Parathyroid adenoma (tissue), 2 donors: ENCODE measurements at regions not wholly inside any gene's neighbourhood (a gene's known extent, or its start where the extent isn't known, plus 50 kb on each side); places are given as distances from the start of the nearest gene placed in this dataset.
A peak's percentile ranks its signal among the peaks of the same experiment; 100 is the strongest.

Experiments
- H2AFZ ChIP-seq: fragments of 300-600 bp; sonication (generic); one replicate; pipeline ENCODE4 v1.7.0; 2017; ENCODE audit warnings: antibody characterized with exemption, mild to moderate bottlenecking
- H3K27ac ChIP-seq: fragments of 300-600 bp; sonication (generic); one replicate; pipeline ENCODE4 v1.7.0; 2017
- H3K27me3 ChIP-seq: fragments of 300-600 bp; sonication (generic); one replicate; pipeline ENCODE4 v1.7.0; 2017; ENCODE audit warnings: low read length; ENCODE audit not compliant: control insufficient read depth, insufficient read depth
- H3K36me3 ChIP-seq: fragments of 300-600 bp; sonication (generic); one replicate; pipeline ENCODE4 v1.7.0; 2017; ENCODE audit warnings: low read length; ENCODE audit not compliant: control insufficient read depth, insufficient read depth
- H3K4me1 ChIP-seq: fragments of 300-600 bp; sonication (generic); one replicate; pipeline ENCODE4 v1.7.0; 2017; ENCODE audit warnings: control low read depth
- H3K4me2 ChIP-seq: fragments of 300-600 bp; sonication (generic); one replicate; pipeline ENCODE4 v1.7.0; 2017; ENCODE audit warnings: low read length
- H3K4me3 ChIP-seq: fragments of 300-600 bp; sonication (generic); one replicate; pipeline ENCODE4 v1.7.0; 2017; ENCODE audit warnings: low read depth, low read length
- H3K79me2 ChIP-seq: fragments of 300-600 bp; sonication (generic); one replicate; pipeline ENCODE4 v1.7.0; 2017; ENCODE audit warnings: control low read depth
- H3K9ac ChIP-seq: fragments of 300-600 bp; sonication (generic); one replicate; pipeline ENCODE4 v1.7.0; 2017; ENCODE audit warnings: mild to moderate bottlenecking
- H3K9me3 ChIP-seq: fragments of 300-600 bp; sonication (generic); one replicate; pipeline ENCODE4 v1.7.0; 2017; ENCODE audit warnings: low read length; ENCODE audit not compliant: control insufficient read depth
- CTCF ChIP-seq: fragments of 300-600 bp; sonication (generic); IDR thresholded peaks from one replicate; pipeline ENCODE4 v1.7.0; 2017; ENCODE audit warnings: antibody characterized with exemption, mild to moderate bottlenecking
- donor health status: primary hyperparathyroidism.

- H3K4me3 ChIP-seq, result no peak overlapping the region
- no peaks in the 10 kb centered on the region for H3K27me3 ChIP-seq
- H3K27ac ChIP-seq, result no peak overlapping the region
Observed at GRCh38 chr14:40452674-40453073, 1020.4 kb upstream of the FBXO33 start.

GRCh38 chr14:40447017-40447416, 1014.8 kb upstream of the FBXO33 start:
- H3K79me2 ChIP-seq, result no peaks in the 10 kb centered on the region
- H3K27me3 ChIP-seq, result no peaks in the 10 kb centered on the region
- H3K27ac ChIP-seq, result no peak overlapping the region
- H2AFZ ChIP-seq, result no peak overlapping the region
- no peaks in the 10 kb centered on the region for H3K4me1 ChIP-seq
- no peaks in the 10 kb centered on the region for H3K36me3 ChIP-seq
- no peak overlapping the region for H3K4me3 ChIP-seq
- H3K9me3 ChIP-seq, result no peaks in the 10 kb centered on the region
- no peak overlapping the region for H3K9ac ChIP-seq
- no peak for TF ChIP-seq CTCF
- H3K4me2 ChIP-seq, result no peak overlapping the region

More at GRCh38 chr14:40452674-40453073, 1020.4 kb upstream of the FBXO33 start:
- no peaks in the 10 kb centered on the region for H3K4me1 ChIP-seq
- no peak for TF ChIP-seq CTCF
- no peak overlapping the region for H2AFZ ChIP-seq
- H3K9ac ChIP-seq, result no peak overlapping the region
- H3K79me2 ChIP-seq, result no peaks in the 10 kb centered on the region
- H3K4me2 ChIP-seq, result no peak overlapping the region
- H3K9me3 ChIP-seq, result no peaks in the 10 kb centered on the region
- no peaks in the 10 kb centered on the region for H3K36me3 ChIP-seq

GRCh38 chr14:40445020-40445419, 1012.8 kb upstream of the FBXO33 start:
- Histone ChIP-seq H3K9me3 (no peaks in the 10 kb centered on the region), H3K9ac (no peak overlapping the region), H3K4me3 (no peak overlapping the region), H3K27ac (no peak overlapping the region), H3K4me1 (no peaks in the 10 kb centered on the region), H3K4me2 (no peak overlapping the region), H3K36me3 (no peaks in the 10 kb centered on the region), H3K27me3 (no peaks in the 10 kb centered on the region), H2AFZ (no peak overlapping the region), H3K79me2 (no peaks in the 10 kb centered on the region)
- TF ChIP-seq CTCF, result no peak

GRCh38 chr14:40436551-40436950, 1004.3 kb upstream of the FBXO33 start:
- Histone ChIP-seq H3K4me2 (no peak overlapping the region), H3K79me2 (no peaks in the 10 kb centered on the region), H2AFZ (no peak overlapping the region), H3K4me1 (no peaks in the 10 kb centered on the region), H3K4me3 (no peak overlapping the region), H3K36me3 (no peaks in the 10 kb centered on the region), H3K9me3 (no peaks in the 10 kb centered on the region), H3K27ac (no peak overlapping the region), H3K9ac (no peak overlapping the region), H3K27me3 (no peaks in the 10 kb centered on the region)
- TF ChIP-seq CTCF, result no peak

- peak overlapping the region; percentile 29 for H3K4me3 ChIP-seq
- H3K79me2 ChIP-seq, result no peaks in the 10 kb centered on the region
- no peak for TF ChIP-seq CTCF
- no peaks in the 10 kb centered on the region for H3K4me1 ChIP-seq
- no peaks in the 10 kb centered on the region for H3K36me3 ChIP-seq
- H3K27ac ChIP-seq, result no peak overlapping the region
- no peak overlapping the region for H3K9ac ChIP-seq
- H3K27me3 ChIP-seq, result no peaks in the 10 kb centered on the region
- no peaks in the 10 kb centered on the region for H3K9me3 ChIP-seq
- H3K4me2 ChIP-seq, result peak overlapping the region; percentile 57
- H2AFZ ChIP-seq, result no peak overlapping the region
Observed at GRCh38 chr14:40417777-40418401, 985.7 kb upstream of the FBXO33 start.
